Fibroblast of skin of abdomen (primary cell): ENCODE measurements at regions not wholly inside any gene's neighbourhood (a gene's known extent, or its start where the extent isn't known, plus 50 kb on each side); places are given as distances from the start of the nearest gene placed in this dataset.
"Not testable (repeated sequence)": the region's sequence is repeated elsewhere in the genome, so short reads cannot be mapped to it uniquely, and the experiment has no call there.

Experiments used
- DNase-seq: peaks from one replicate; pipeline ENCODE4 v3.0.0-alpha.2; 2013

DNA sequence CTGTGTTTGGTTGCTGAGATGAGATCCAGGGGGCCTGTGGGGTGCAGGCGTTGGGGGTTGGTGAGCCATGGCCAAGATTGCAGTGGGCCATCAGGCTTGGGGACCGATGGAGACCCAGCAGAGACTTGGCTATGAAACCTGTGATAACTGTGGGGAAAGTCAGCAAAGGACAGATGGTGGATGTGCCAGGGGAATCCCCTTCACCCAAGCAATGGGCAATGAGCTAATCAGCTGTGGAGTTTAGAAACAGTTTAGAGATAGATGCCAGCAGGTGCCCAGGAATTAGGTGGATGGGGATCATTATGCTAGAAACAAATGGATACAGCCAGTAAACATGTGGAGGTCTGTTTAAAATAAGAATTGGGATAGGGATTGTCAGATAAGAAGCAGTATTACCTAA lies 151.4 kb upstream of the FERD3L start:
- DNase-seq = no peak

DNA sequence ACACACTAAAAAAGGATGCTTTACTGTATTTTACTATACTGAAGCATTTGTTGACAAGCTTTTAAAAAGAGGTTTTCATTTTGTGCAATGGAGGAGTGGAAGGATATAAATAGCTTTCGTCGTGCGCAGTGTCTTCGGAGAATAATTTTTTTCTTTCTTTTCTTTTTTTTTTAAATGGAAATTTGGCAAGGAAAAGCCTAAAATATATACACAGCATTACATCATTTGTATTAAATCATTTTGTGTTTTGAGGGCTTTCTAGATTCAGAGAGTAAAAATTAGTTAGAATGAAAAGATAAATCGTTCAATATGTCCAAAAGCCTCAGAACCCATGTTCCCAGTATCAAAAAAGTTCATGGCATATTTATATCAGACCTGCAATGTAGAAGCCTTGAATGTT lies 150.2 kb upstream of the FERD3L start:
- DNase-seq = no peak

DNA sequence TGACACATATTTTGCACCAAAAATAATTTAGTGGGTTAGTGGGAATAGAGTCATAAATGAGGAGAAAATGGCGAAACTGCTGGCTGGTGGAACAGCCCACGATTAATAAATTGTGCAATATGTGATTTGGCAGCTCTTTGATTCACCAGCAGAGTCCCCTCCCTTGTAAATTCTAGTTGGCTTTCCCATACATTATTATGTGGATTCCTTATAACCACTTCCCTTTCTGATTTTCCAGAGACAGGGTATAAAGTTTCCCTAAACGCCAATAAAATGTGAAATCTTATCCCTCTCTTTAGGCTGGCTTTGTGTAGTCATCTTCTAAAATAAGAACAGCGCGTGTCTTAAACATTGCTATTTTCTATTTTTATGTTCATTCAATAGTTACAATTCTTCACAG lies 149.4 kb upstream of the FERD3L start:
- peak; percentile 86 for DNase-seq

DNA sequence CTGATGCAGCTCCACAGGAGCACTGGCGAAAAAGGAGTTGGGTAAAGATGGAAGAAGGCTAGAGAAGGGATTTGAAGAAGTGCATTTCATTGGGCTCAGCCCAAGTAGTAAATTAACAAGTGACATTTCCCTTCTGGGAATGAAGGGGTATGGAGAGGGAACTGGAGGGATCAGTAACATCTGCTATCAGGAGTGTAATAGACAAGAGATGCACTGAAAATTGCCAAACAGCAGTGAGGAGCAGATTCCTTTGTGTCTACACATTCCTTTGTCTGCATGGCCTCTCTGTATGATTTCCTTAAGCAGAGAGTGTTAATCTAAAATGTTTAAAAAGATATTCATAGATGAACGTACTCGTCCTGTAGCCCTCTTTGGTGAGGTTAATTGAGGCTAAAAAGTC lies 148.2 kb upstream of the FERD3L start:
- DNase-seq = peak; percentile 66

DNA sequence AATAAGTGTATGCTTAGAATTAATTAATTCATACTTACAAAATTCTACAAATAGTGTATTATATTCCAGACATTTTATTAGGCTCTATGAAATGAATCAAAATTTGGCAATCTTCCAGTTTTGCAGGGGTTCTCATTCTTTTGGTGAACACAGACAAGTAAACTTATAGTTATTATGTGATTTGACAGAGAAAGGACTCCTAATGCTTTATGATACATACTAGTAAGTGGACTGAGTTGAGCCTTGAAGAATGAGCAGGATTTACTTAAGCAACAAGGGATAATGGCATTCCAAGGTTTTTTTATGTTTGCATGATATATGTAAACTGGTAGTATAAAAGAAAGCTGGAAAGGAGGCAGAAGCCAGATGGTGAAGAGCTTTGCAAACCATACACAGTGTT lies 145.7 kb upstream of the FERD3L start:
- DNase-seq = peak; percentile 55

DNA sequence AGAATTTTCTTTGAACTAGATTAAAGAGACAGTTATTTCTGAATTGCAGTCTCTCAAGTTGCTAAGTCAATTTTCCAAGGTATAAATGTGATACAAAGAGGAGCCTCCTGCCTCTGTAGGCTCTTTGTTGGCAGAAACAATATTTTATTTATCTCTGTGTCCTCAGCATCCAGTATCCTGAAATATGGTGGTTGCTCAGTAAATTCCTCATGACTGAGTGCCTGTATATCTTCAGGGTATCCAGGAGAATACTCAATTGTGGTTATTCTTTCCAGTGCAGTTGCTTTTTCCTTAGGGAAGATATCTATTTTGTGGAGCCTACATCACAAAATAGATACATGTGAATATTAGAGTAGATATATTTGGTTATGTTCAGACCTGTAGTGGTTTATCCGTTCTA lies 144.8 kb upstream of the FERD3L start:
- DNase-seq = no peak

DNA sequence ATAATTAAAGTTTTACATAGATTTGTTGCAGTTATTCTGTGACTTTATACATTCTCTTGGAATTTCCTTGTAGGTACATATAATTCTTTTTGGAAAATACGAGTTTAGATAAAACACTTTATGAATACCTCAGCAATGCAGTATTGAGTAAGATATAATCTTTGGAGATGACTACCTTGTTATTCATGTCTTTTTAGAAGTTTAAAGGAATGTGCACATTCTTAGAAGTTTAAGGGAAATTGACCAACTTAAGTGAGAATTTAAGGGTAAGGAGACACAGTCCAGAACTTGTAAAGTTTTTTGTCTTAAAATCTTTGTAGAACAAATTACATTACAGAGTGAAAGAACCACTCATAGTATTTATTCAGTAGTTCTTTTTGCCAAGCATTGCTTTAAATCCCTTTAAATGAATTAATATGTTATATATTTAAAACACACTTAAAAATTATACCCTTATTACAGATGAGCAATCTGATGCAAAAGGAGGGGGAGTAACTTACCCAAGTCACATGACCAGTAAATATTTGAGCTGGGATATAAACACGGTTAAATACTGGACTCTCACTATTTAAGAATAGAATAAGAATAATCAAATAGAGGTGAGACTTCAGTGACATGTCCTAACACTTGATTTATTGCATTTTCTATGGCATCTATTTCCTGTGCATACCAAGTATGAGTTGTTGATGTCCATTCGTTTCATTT lies 139.5 kb upstream of the FERD3L start:
- DNase-seq = peak; percentile 65

DNA sequence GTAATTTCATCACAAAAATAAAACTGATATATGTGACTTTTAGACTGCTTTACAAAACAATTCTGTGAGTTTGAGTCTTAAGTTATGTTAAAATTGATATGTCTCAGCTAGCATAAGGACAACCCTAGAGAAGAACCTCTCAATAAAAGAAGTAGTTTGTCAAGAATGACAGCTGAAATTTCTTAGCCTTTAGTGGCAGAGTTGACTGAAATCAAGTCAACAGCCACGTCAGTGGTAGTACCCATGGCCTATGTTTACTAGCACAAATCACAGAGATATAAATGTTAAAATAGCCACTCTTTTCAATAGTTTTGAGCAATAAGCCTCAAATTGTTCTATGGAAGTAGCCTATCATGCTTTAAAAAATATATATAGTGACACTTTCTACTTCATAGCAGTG lies 138.9 kb upstream of the FERD3L start:
- DNase-seq = no peak

DNA sequence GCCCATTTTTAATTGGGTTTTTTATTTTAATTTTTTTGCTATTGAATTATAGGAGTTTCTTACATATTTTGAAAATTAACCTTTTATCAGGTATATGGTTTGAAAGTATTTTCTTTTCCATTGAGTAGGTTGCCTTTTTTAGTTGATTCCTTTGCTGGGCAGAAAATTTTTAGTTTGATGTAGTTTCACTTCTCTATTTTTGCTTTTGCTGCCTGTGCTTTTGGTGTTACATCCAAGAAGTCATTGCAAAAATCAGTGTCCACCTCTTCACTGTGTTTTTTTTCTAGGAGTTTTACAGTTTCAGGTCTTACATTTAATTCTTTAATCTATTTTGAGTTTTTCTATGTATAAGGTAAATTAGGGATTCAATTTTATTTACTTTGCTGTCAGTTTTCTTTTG lies 129.8 kb upstream of the FERD3L start:
- DNase-seq = no peak

DNA sequence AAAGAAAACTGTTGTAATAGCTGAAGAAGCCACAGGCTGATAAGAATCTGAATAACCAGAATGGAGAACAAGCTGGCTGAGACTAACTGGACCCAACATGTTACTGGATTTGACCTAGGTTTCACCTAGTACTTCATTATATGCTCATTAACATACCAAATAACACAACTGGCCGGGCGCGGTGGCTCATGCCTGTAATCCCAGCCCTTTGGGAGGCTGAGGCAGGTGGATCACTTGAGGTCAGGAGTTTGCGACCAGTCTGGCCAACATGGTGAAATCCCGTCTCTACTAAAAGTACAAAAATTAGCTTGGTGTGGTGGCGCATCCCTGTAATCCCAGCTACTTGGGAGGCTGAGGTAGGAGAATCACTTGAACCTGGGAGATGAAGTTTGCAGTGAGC lies 127.1 kb upstream of the FERD3L start:
- not testable (repeated sequence) for DNase-seq

DNA sequence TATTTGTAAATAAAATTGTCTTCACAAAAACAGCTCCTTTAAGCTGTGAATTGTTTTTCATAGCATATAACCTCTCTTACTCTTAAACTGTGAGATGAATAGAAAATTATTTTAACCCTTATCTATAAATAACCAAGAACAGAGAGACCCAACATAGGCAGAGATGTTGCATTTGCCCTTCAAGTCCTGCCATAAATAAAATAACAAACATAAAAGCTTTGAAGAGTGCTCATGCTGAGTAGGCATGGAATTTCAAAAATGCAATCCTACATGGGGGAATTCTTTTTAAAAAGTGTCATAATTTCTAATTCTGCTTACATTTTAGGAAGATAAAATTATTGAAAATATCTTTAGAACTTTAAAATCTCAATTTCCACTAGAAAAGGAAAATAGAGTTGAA lies 124.1 kb upstream of the FERD3L start:
- no peak for DNase-seq

DNA sequence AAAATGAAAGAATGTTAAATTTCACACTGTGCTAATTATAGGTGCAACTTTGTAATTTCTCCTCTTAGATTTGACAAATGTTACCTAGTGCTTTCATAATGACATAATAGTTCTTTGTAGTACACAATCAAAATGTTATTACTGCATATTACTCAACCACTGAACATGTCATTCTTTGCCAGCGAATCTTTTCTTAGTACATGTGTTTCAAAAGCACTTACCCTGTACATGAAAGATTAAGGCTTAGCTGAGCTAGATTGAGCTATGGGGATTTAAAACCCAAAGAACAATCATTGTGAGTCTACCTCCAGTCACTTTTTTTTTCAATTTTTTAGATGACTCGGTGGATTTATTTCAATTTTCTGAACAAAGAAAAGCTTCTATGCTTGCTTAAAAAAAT lies 123.5 kb upstream of the FERD3L start:
- no peak for DNase-seq

DNA sequence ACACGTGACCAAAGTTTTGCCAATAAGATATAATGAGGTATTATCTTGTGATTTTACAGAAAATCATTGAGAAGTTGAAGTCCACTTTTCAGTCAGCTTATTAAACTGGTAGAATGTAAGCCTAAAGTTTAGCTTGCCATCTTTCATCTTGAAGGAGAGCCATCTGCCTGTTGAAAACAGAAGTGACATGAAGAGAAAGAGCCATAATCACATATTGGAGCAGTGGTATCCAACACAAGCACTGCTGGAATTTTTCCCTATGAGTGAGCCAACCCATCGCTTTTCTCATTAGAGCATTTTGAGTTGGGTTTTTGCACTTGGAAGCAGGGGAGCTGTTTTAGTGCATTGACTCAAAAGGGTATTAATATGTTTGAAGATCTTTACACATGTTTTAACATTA lies 117.6 kb upstream of the FERD3L start:
- no peak for DNase-seq

DNA sequence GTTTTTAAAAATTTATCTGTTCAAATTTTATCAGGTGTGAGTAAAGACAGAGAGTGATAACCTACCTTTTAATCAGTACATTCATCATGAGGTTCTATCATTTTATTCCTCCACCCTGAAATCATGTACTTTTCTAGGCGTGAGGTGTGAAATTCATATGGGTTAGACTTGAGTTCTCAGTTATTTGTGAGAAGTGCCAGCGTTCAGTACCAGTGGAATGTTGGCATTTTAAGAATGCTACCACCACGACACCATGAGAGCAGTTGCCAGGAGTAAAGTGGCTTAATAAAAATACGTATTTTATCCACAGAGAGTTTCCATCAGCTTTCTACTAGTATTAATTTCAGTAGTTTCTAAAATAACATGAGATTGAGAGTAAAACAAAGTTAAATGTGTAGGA lies 104.1 kb upstream of the FERD3L start:
- peak; percentile 29 for DNase-seq

DNA sequence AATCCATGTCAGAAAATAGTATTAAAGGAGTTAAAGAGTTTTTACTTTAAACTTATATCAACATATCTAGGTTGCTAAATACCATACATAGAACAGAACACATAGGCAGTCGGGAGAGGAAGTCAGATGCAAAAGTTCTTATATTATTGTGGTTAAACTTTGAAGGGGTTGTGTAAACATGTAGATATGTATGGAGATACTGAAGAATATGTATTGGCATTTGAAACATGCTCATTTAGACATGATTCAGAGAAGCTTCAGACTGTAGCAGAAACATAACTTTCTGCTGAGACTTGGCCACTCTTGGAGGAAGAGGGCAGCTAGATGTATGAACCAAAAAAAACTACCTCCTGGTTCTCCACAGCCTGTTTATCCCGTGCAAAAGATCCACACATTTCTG lies 103.5 kb upstream of the FERD3L start:
- DNase-seq = peak; percentile 85

DNA sequence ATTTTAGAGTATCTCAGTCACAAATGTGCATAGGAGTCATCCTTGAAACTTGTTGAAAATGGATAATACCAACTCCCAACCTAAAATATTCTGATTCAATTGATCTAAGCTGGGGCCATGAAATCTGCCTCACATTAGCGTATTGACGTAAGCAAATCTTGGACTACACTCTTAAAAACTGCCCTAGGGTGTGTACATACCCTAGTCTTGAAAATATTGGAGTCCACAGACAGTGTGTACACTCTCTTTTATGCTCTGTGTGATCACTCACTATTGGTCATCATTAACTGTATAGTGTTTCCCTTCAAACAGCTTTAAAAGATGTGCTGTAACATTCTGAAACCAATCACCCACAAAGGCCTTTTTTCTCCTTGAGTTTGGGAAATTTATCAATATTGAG lies 102.9 kb upstream of the FERD3L start:
- DNase-seq = no peak

DNA sequence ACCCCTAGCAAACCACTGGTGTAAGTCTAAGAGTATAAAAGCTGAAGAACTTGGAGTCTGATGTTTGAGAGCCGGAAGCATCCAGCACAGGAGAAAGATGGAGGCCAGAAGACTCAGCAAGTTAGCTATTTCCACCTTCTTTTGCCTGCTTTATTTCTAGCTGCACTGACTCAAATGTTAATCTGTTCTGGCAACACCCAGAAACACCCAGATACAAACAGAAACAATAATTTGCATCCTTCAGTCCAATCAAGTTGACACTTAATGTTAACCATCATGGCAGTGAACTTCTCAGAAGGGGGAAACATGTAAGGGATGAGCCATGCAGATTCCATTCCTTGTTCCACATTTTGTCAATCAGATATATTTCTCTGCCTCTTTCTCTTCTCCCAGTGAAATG lies 101.8 kb upstream of the FERD3L start:
- no peak for DNase-seq

DNA sequence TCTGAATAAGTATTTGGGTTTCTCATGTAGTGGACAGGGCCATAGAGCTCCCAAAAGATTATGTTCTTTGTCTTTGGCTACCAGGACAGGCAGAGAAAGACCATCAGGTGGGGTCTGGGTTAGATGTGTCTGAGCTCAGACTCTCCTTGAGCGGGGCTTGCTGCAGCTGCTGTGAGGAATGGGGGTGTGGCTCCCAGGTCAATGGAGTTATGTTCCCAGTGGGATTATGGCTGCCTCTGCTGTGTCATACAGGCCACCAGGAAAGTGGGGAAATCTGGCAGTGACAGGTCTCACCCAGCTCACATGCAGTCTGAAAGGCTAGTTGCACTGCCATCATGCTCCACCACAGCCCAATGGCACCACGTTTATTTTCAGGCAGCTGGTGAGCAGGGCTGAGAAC lies 97.0 kb upstream of the FERD3L start:
- DNase-seq = no peak

DNA sequence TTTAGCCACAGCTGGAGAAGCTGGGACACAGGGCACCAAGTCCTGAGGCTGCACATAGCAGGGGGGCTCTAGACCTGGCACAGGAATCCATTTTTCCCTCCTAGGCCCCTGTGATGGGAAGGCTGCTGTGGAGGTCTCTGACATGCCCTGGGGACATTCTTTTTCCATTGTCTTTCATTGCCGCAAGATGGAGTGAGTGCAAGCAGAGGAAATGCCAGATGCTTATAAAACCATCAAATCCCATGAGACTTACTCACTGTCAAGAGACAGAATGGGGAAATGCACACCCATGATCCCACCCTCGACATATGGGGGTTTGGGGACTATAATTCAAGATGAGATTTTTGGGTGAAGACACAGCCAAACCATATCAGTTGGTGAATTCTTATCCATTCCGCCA lies 94.7 kb upstream of the FERD3L start:
- DNase-seq = no peak

DNA sequence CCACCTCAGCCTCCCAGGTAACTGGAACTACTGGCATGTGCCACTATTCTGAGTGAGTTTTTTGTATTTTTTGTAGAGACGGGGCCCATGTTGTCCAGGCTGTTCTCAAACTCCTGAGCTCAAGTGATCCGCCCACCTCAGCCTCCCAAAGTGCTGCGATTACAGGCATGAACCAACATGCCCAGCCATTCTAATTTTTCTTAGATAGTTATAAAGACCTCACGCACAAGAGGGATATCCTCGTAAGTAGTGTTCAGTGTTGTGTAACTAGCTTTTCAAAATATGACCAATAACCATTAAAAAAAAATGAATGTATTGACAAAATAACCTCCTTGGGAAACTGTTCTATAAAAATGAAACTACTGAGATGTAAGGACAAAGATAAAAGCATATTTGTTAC lies 90.5 kb upstream of the FERD3L start:
- DNase-seq = no peak

DNA sequence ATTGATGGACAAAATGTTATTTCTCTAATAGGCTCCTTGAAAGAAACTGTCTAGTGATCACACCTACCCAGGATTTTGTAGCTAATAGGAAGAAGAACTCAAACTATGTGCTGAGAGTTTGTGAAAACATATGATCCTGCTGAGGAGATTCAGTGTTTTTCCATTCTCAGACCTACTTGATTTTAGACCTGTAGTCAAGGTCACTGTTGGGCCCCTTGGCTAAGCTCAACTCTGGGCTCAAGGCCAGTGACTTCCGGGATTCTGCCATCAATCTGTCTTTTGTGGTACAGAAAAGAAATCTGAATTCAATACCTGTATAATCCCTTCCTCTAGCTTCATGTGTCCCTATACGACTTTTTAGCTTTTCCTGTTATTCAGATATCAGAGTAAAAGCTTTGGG lies 79.7 kb upstream of the FERD3L start:
- peak; percentile 17 for DNase-seq

DNA sequence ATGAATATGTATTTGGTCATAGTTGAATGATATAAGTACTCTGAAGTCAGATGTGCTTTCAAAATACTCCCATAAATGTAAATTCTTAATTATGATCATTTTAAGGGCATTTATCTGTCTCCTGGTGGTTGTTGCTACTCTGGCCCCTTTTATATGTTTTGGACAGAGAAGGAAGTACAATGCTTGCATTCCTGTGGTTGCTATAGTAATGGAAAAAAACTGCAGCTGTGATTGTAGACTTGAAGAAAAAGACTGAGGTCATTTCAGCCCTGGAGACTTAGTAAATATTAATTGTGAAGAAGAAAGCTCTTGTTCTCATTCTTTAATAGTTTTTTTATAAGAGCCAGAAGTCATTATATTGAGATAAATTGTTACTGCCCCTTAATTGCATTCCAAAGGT lies 70.2 kb upstream of the FERD3L start:
- peak; percentile 79 for DNase-seq

DNA sequence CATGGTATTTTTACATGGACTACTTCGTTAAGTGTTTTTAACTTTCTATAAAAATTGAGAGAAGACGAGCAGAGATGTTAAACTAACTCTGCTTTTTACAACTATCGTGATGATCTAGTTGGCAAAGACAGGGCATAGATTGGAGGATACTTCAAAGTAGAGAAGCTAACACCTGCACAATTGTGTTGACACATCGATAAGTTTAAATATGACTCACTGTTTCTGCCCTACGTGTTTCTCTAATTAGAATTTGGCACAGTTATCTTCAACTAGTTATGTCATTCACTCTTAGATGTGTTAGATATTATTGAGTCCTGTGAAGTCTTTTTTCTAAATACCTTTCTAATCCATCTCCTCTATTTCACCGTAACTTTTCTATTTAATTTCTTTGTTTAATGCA lies 68.5 kb upstream of the FERD3L start:
- DNase-seq = no peak

DNA sequence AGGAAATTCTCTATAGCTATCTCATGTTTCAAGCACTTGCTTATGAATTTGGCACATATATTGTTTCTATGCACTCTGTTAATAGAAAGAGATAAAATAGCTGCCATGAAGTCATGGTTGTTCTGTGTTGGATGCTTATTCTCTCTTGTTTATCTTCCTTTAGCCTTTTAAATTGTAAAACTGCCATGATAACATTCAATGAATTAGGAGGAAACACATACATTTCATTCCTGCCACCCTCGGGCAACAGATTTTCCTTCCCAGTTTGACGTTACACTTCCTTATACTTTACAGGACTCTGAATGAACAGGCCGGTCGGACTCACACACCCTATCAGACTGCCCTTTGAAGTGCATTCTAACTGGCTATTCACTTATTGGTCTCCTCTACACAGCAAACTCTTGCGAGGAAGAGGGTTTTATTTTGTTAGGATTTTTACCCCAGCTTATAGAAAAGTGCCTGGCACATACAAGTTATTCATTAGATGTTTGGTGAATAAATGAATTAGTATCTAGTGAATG lies 65.7 kb upstream of the FERD3L start:
- no peak for DNase-seq

DNA sequence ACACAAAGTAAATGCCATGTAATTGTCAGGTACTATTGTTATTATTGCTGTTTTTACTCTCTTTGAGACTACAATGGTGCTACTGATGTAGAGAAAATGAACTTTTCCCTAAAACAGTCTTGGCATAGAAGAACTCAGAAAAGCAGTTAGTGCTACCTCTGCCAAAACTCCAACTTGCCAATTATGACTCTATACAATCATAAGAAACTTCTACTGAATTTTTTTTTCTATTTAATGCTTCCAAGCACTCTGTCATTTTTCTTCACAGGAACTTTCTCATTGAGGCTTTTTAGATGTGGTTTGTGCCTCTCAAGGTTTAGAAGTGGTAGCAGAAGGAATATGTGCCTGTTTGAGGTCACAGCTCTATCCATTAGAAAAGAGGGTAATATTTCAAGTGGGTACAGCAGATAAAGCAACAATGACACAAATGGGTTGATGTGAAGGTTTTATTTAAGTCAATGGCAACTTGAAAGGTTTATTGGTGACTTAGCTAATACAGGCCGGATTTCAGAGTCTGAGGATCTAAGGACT lies 64.0 kb upstream of the FERD3L start:
- no peak for DNase-seq
